ENCODE measurements at regions not wholly inside any gene's neighbourhood (a gene's known extent, or its start where the extent isn't known, plus 50 kb on each side); places are given as distances from the start of the nearest gene placed in this dataset.

- H4K20me1 ChIP-seq (ENCODE audit: low read length): no peaks in the 10 kb centered on the region
- no peaks in the 10 kb centered on the region for H3K9me2 ChIP-seq (replicated peaks; ENCODE audit: low read length)
- intact Hi-C loops (cut with micrococcal nuclease): no loop called here
- CTCF ChIA-PET: no interaction called here
- no peak overlapping the region for H3K4me3 ChIP-seq (ENCODE audit: low read length)
- DNase-seq (no peak), ATAC-seq (no peak)
- H3F3A ChIP-seq (ENCODE audit: low read length, unreplicated experiment): no peaks in the 10 kb centered on the region
- no peaks in the 10 kb centered on the region for H3K9me3 ChIP-seq (ENCODE audit: low read length)
- POLR2A ChIA-PET (ENCODE audit: unreplicated experiment): no interaction called here
- no peak overlapping the region for H3K4me2 ChIP-seq (ENCODE audit: low read length)
- no peak overlapping the region for H3K27ac ChIP-seq (ENCODE audit: low read length)
- no peaks in the 10 kb centered on the region for H3K27me3 ChIP-seq (ENCODE audit: low read length)
- H3K4me1 ChIP-seq (ENCODE audit: insufficient read depth, low read length): no peaks in the 10 kb centered on the region
- H3K79me2 ChIP-seq (ENCODE audit: low read length): no peaks in the 10 kb centered on the region
- BruUV-seq (replicated peaks): no TSS peak
- TF ChIP-seq EZH2phosphoT487 (IDR thresholded peaks at IDR 0.05; ENCODE audit: borderline replicate concordance, low read length): no peak
- TF ChIP-seq, protein P1, sequence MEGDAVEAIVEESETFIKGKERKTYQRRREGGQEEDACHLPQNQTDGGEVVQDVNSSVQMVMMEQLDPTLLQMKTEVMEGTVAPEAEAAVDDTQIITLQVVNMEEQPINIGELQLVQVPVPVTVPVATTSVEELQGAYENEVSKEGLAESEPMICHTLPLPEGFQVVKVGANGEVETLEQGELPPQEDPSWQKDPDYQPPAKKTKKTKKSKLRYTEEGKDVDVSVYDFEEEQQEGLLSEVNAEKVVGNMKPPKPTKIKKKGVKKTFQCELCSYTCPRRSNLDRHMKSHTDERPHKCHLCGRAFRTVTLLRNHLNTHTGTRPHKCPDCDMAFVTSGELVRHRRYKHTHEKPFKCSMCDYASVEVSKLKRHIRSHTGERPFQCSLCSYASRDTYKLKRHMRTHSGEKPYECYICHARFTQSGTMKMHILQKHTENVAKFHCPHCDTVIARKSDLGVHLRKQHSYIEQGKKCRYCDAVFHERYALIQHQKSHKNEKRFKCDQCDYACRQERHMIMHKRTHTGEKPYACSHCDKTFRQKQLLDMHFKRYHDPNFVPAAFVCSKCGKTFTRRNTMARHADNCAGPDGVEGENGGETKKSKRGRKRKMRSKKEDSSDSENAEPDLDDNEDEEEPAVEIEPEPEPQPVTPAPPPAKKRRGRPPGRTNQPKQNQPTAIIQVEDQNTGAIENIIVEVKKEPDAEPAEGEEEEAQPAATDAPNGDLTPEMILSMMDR (conservative IDR thresholded peaks at IDR 0.05; ENCODE audit: low read depth, low read length): no peak
- H2AFZ ChIP-seq (ENCODE audit: low read length): no peak overlapping the region
- no peak overlapping the region for H3K9ac ChIP-seq (ENCODE audit: low read length)
- H3K36me3 ChIP-seq (ENCODE audit: low read depth, low read length): no peaks in the 10 kb centered on the region
Measured at GRCh38 chrX:39627257-39627656, 470.5 kb downstream of the BCOR start.

GRCh38 chrX:39629001-39629400 is 468.8 kb downstream of the BCOR start:
- DNase-seq (no peak), ATAC-seq (no peak)
- Histone ChIP-seq H3K9me3 (ENCODE audit: low read length) (no peaks in the 10 kb centered on the region), H2AFZ (ENCODE audit: low read length) (no peak overlapping the region), H3K36me3 (ENCODE audit: low read depth, low read length) (no peaks in the 10 kb centered on the region), H3K4me3 (ENCODE audit: low read length) (no peak overlapping the region), H3K27ac (ENCODE audit: low read length) (no peak overlapping the region), H3K9ac (ENCODE audit: low read length) (no peak overlapping the region), H3F3A (ENCODE audit: low read length, unreplicated experiment) (no peaks in the 10 kb centered on the region), H3K9me2 (replicated peaks; ENCODE audit: low read length) (no peaks in the 10 kb centered on the region), H4K20me1 (ENCODE audit: low read length) (no peaks in the 10 kb centered on the region), H3K4me2 (ENCODE audit: low read length) (no peak overlapping the region), H3K79me2 (ENCODE audit: low read length) (no peaks in the 10 kb centered on the region), H3K4me1 (ENCODE audit: insufficient read depth, low read length) (no peaks in the 10 kb centered on the region), H3K27me3 (ENCODE audit: low read length) (no peaks in the 10 kb centered on the region)
- TF ChIP-seq, protein P1 (conservative IDR thresholded peaks at IDR 0.05; ENCODE audit: low read depth, low read length): no peak
- TF ChIP-seq EZH2phosphoT487 (IDR thresholded peaks at IDR 0.05; ENCODE audit: borderline replicate concordance, low read length) (no peak), EZH2 (IDR thresholded peaks at IDR 0.05; ENCODE audit: low read length, unreplicated experiment) (no peak)
- intact Hi-C loops (cut with micrococcal nuclease): no loop called here
- ChIA-PET POLR2A (ENCODE audit: unreplicated experiment) (no interaction called here), CTCF (no interaction called here)
- BruUV-seq (replicated peaks): no TSS peak

DNA sequence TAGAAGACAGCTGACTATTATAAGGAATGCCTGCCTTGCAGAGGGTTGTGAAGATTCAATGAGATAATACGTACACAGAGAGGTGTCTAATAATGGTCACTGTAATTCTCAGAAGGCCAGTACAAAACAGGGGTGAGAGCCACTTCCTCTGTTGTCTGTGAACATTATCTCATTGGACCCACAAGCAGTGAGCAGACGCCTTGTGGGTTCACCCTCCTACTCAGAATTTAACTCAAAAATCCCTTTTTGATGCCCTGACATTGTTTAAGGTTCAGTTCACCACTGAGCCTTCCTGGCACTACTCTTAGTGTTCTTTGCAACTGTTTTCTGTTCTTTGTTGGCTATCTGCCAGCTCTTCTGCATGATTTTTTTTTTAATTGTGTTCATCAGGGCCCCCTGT is 467.4 kb downstream of the BCOR start:
- POLR2A ChIA-PET (ENCODE audit: unreplicated experiment): no interaction called here

More for the DNA sequence above, 467.4 kb downstream of the BCOR start:
- no peaks in the 10 kb centered on the region for H3K9me3 ChIP-seq (ENCODE audit: low read length)
- H3K4me1 ChIP-seq (ENCODE audit: insufficient read depth, low read length): no peaks in the 10 kb centered on the region
- H3K79me2 ChIP-seq (ENCODE audit: low read length): no peaks in the 10 kb centered on the region
- no peak overlapping the region for H3K4me3 ChIP-seq (ENCODE audit: low read length)
- intact Hi-C loops (cut with micrococcal nuclease): no loop called here
- ATAC-seq: no peak
- H3K9ac ChIP-seq (ENCODE audit: low read length): no peak overlapping the region
- no peak for DNase-seq
- TF ChIP-seq EZH2phosphoT487 (IDR thresholded peaks at IDR 0.05; ENCODE audit: borderline replicate concordance, low read length): no peak
- TF ChIP-seq, protein P1 (conservative IDR thresholded peaks at IDR 0.05; ENCODE audit: low read depth, low read length): no peak
- TF ChIP-seq EZH2 (IDR thresholded peaks at IDR 0.05; ENCODE audit: low read length, unreplicated experiment): no peak
- CTCF ChIA-PET: no interaction called here
- H3K36me3 ChIP-seq (ENCODE audit: low read depth, low read length): no peaks in the 10 kb centered on the region
- no peak overlapping the region for H2AFZ ChIP-seq (ENCODE audit: low read length)
- H3K9me2 ChIP-seq (replicated peaks; ENCODE audit: low read length): no peaks in the 10 kb centered on the region
- no peaks in the 10 kb centered on the region for H3F3A ChIP-seq (ENCODE audit: low read length, unreplicated experiment)
- H3K4me2 ChIP-seq (ENCODE audit: low read length): no peak overlapping the region
- no peaks in the 10 kb centered on the region for H3K27me3 ChIP-seq (ENCODE audit: low read length)
- no peaks in the 10 kb centered on the region for H4K20me1 ChIP-seq (ENCODE audit: low read length)
- BruUV-seq (replicated peaks): no TSS peak
- no peak overlapping the region for H3K27ac ChIP-seq (ENCODE audit: low read length)
